Peyer's patch (tissue), 4 donors: ENCODE measurements at regions not wholly inside any gene's neighbourhood (a gene's known extent, or its start where the extent isn't known, plus 50 kb on each side); places are given as distances from the start of the nearest gene placed in this dataset.

Experiments used
- DNase-seq, 3 donors: peaks; one replicate each; pipeline ENCODE4 v3.0.0-alpha.2; 2017 to 2019
- H3K27ac ChIP-seq, 4 donors: fragments of 200-600 bp; sonication (generic); one replicate each; pipeline ENCODE4 v1.5.1; 2016 to 2019
- H3K27me3 ChIP-seq, 2 donors: fragments of 200-600 bp; sonication (generic); one replicate each; pipeline ENCODE4 v1.5.1; 2019
- H3K36me3 ChIP-seq, 3 donors: fragments of 200-600 bp; sonication (generic); one replicate each; pipeline ENCODE4 v1.5.1; 2016 to 2019
- H3K4me1 ChIP-seq, 4 donors: fragments of 200-600 bp; sonication (generic); one replicate each; pipeline ENCODE4 v1.5.1; 2016 to 2019
- H3K4me3 ChIP-seq, 4 donors: fragments of 200-600 bp; sonication (generic); 1 replicate in 3 of 4; 2 replicates in 1 of 4; pipeline ENCODE4 v1.5.1; 2016 to 2019; ENCODE audit warnings: mild to moderate bottlenecking in 1 of 4
- H3K9me3 ChIP-seq, 4 donors: fragments of 200-600 bp; sonication (generic); one replicate each; pipeline ENCODE4 v1.5.1; 2016 to 2019; ENCODE audit warnings: mild to moderate bottlenecking in 1 of 4
- CTCF ChIP-seq, 6 experiments: fragments of 450-650 bp in 4 of 6; fragments of 200-600 bp in 2 of 6; sonication (generic) in 1 of 6; IDR thresholded peaks; one replicate each; pipeline ENCODE4 v1.5.1; 2017 to 2019; ENCODE audit warnings: antibody characterized with exemption in 6 of 6, mild to moderate bottlenecking in 3 of 6, moderate library complexity in 1 of 6
- POLR2A ChIP-seq, 2 donors: fragments of 450-650 bp; IDR thresholded peaks; one replicate each; pipeline ENCODE4 v1.5.1; 2017; ENCODE audit warnings: antibody characterized with exemption in 2 of 2, mild to moderate bottlenecking in 2 of 2, moderate library complexity in 2 of 2

- no peak for DNase-seq
- no peaks in the 10 kb centered on the region for H3K9me3 ChIP-seq
- H3K36me3 ChIP-seq = no peaks in the 10 kb centered on the region
- H3K27me3 ChIP-seq = no peaks in the 10 kb centered on the region
- no peak overlapping the region for H3K4me3 ChIP-seq
- TF ChIP-seq POLR2A (IDR thresholded peaks at IDR 0.05) (no peak), CTCF (IDR thresholded peaks at IDR 0.05) (no peak)
- no peaks in the 10 kb centered on the region for H3K4me1 ChIP-seq
- no peak overlapping the region for H3K27ac ChIP-seq
These were observed 214.8 kb downstream of the SPATA18 start for GRCh38 chr4:52265781-52266525.

DNA sequence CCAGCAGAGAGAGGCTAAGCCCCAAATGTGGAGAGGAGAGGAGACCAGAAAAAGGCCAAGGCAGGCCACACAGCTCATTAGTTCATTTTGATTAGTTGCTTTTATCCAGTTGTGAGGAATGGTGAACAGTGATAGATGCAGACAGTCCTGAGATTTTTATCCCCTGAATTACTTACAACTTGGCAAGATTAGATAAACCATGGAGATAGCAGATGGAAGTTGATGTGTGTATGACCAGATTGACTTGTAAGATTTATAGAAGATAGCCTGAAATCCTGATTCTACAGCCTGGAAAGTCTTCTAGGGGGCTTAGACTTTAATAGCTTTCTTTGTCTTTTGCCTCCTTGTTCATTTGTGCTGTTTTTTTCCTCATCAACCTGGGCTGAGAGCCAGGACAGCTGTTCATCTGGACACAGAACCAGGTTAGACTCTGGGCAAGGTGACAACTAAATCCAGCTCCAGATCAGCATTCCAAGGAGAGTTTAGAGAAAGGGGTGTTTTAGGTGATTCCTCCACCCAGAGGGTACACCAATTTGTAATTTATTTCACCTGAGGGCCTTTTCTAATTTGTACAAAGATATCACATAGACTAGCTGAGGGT, 215.5 kb downstream of the SPATA18 start:
- Histone ChIP-seq H3K4me3 (no peak overlapping the region), H3K27me3 (no peaks in the 10 kb centered on the region), H3K4me1 (no peaks in the 10 kb centered on the region), H3K27ac (no peak overlapping the region), H3K9me3 (no peaks in the 10 kb centered on the region), H3K36me3 (no peaks in the 10 kb centered on the region)
- DNase-seq = no peak
- TF ChIP-seq CTCF (IDR thresholded peaks at IDR 0.05) (no peak), POLR2A (IDR thresholded peaks at IDR 0.05) (no peak)

DNA sequence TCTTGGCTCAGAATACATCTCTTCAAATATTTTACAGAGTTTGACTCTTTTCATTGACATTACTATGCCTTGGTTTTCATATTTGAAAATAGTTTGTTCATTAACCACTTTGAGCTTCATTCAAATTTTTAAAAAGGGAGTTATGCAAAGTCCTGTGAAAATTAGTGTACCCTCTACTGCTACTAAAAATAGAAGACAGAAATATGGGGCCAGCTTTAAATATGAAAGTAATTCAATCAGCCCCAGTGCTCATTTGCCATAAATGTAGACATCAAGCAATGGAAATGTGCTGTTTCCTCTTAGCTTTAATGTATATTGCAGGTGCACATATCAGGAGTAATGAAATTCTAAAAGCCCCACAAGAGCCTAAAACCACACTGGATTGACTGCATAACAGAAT, 218.7 kb downstream of the SPATA18 start:
- H3K27me3 ChIP-seq = no peaks in the 10 kb centered on the region
- H3K4me1 ChIP-seq = no peaks in the 10 kb centered on the region
- TF ChIP-seq CTCF (IDR thresholded peaks at IDR 0.05) = no peak
- TF ChIP-seq POLR2A (IDR thresholded peaks at IDR 0.05) = no peak
- no peaks in the 10 kb centered on the region for H3K9me3 ChIP-seq
- no peaks in the 10 kb centered on the region for H3K36me3 ChIP-seq
- DNase-seq = no peak
- no peak overlapping the region for H3K4me3 ChIP-seq
- H3K27ac ChIP-seq = no peak overlapping the region

GRCh38 chr4:52273885-52274284, 222.8 kb downstream of the SPATA18 start:
- no peak for DNase-seq
- H3K27ac ChIP-seq = no peak overlapping the region
- no peaks in the 10 kb centered on the region for H3K27me3 ChIP-seq
- H3K4me3 ChIP-seq = no peak overlapping the region
- H3K9me3 ChIP-seq = peaks cover 0 to 4% (median 0%) of the 10 kb centered on the region in 4 donors
- no peaks in the 10 kb centered on the region for H3K36me3 ChIP-seq
- TF ChIP-seq CTCF (IDR thresholded peaks at IDR 0.05) (no peak), POLR2A (IDR thresholded peaks at IDR 0.05) (no peak)
- H3K4me1 ChIP-seq = no peaks in the 10 kb centered on the region

GRCh38 chr4:52288212-52288855, 237.2 kb downstream of the SPATA18 start:
- H3K36me3 ChIP-seq = no peaks in the 10 kb centered on the region
- H3K27ac ChIP-seq = no peak overlapping the region
- H3K27me3 ChIP-seq = no peaks in the 10 kb centered on the region
- TF ChIP-seq POLR2A (IDR thresholded peaks at IDR 0.05) (no peak), CTCF (IDR thresholded peaks at IDR 0.05) (no peak)
- H3K4me3 ChIP-seq = no peak overlapping the region
- H3K9me3 ChIP-seq = no peaks in the 10 kb centered on the region
- no peak for DNase-seq
- no peaks in the 10 kb centered on the region for H3K4me1 ChIP-seq
